ENCODE measurements at regions not wholly inside any gene's neighbourhood (a gene's known extent, or its start where the extent isn't known, plus 50 kb on each side); places are given as distances from the start of the nearest gene placed in this dataset.

GRCh38 chr3:159631226-159631625 lies 357.4 kb upstream of the IL12A start:
- Histone ChIP-seq H3K9me3 (replicated peaks in 1 of 3) (no peaks in the 10 kb centered on the region), H3K27ac (no peak overlapping the region), H3K36me3 (replicated peaks in 1 of 2) (no peaks in the 10 kb centered on the region), H3K27me3 (no peaks in the 10 kb centered on the region), H3K4me1 (replicated peaks in 1 of 2) (no peaks in the 10 kb centered on the region), H3K4me3 (no peak overlapping the region)
- no peak for TF ChIP-seq CTCF (IDR thresholded peaks at IDR 0.05)
- TF ChIP-seq POLR2A (IDR thresholded peaks at IDR 0.05) = no peak
- intact Hi-C loops (cut with DNase I) = no loop called here
- DNase-seq = no peak
- 82 to 92% (median 86%) methylated on average over 1 of the region's 1 CpG for WGBS, 4 donors

- Histone ChIP-seq H3K4me3 (no peak overlapping the region), H3K27me3 (no peaks in the 10 kb centered on the region), H3K36me3 (replicated peaks in 1 of 2) (no peaks in the 10 kb centered on the region), H3K27ac (no peak overlapping the region), H3K9me3 (replicated peaks in 1 of 3) (no peaks in the 10 kb centered on the region), H3K4me1 (replicated peaks in 1 of 2) (no peaks in the 10 kb centered on the region)
- WGBS, 4 donors = 62 to 66% (median 63%) methylated on average over 6 to 7 of the region's 7 CpGs
- no peak for DNase-seq
- TF ChIP-seq CTCF (IDR thresholded peaks at IDR 0.05) = no peak
- TF ChIP-seq POLR2A (IDR thresholded peaks at IDR 0.05) = no peak
- intact Hi-C loops (cut with DNase I) = no loop called here
Measured at GRCh38 chr3:159632128-159632527, 356.5 kb upstream of the IL12A start.

- Histone ChIP-seq H3K4me1 (replicated peaks in 1 of 2) (no peaks in the 10 kb centered on the region), H3K9me3 (replicated peaks in 1 of 3) (no peaks in the 10 kb centered on the region), H3K27ac (no peak overlapping the region), H3K27me3 (no peaks in the 10 kb centered on the region), H3K36me3 (replicated peaks in 1 of 2) (no peaks in the 10 kb centered on the region), H3K4me3 (no peak overlapping the region)
- DNase-seq = no peak
- intact Hi-C loops (cut with DNase I) = no loop called here
- TF ChIP-seq CTCF (IDR thresholded peaks at IDR 0.05) = no peak
- TF ChIP-seq POLR2A (IDR thresholded peaks at IDR 0.05) = no peak
Measured at GRCh38 chr3:159632851-159633250, 355.8 kb upstream of the IL12A start.

- Histone ChIP-seq H3K4me1 (replicated peaks in 1 of 2) (no peaks in the 10 kb centered on the region), H3K27ac (no peak overlapping the region), H3K27me3 (no peaks in the 10 kb centered on the region), H3K4me3 (no peak overlapping the region), H3K9me3 (replicated peaks in 1 of 3) (no peaks in the 10 kb centered on the region), H3K36me3 (replicated peaks in 1 of 2) (no peaks in the 10 kb centered on the region)
- 59 to 61% (median 60%) methylated on average over 4 of the region's 4 CpGs for WGBS, 4 donors
- TF ChIP-seq CTCF (IDR thresholded peaks at IDR 0.05) (no peak), POLR2A (IDR thresholded peaks at IDR 0.05) (no peak)
- intact Hi-C loops (cut with DNase I) = no loop called here
- DNase-seq = no peak
Measured at GRCh38 chr3:159634483-159634882, 354.2 kb upstream of the IL12A start.

All from adrenal gland (tissue), 9 donors.